ENCODE measurements at regions not wholly inside any gene's neighbourhood (a gene's known extent, or its start where the extent isn't known, plus 50 kb on each side); places are given as distances from the start of the nearest gene placed in this dataset.

DNA sequence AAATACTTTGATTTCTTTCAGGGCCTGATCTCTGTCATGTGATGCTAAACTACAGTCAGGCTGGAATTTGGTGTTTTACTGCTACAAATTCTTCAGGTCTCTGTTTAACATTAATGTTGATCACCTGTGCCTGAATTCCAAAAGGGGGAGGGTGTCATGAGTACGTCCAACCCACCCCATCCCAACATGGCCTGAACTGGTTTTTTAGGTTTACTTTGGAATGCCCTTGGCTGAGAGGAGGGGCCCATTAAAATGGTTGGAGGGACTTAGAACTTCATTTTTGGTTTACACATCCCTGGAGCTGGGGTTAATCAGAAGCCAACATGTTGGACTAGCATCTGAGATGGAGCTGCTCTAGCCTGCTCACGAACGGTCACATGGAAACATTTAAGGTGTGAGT lies 60.8 kb upstream of the CFAP46 start:
- DNase-seq (ENCODE audit: low read depth, low spot score): no peak
- Histone ChIP-seq H3K27ac (no peak overlapping the region), H3K9me3 (ENCODE audit: low read depth, low read length) (no peaks in the 10 kb centered on the region), H3K4me3 (no peak overlapping the region), H3K9ac (ENCODE audit: insufficient read length) (no peak overlapping the region), H3K36me3 (ENCODE audit: insufficient read depth, low read length) (no peaks in the 10 kb centered on the region)
- TF ChIP-seq FOXP2 (optimal IDR thresholded peaks at IDR 0.05; ENCODE audit: control extremely low read depth, extremely low read length, insufficient read depth): no peak
- TF ChIP-seq EZH2 (IDR thresholded peaks at IDR 0.05): no peak
- TF ChIP-seq POLR2AphosphoS5 (IDR thresholded peaks at IDR 0.05; ENCODE audit: borderline replicate concordance, low read depth, low read length): no peak

DNA sequence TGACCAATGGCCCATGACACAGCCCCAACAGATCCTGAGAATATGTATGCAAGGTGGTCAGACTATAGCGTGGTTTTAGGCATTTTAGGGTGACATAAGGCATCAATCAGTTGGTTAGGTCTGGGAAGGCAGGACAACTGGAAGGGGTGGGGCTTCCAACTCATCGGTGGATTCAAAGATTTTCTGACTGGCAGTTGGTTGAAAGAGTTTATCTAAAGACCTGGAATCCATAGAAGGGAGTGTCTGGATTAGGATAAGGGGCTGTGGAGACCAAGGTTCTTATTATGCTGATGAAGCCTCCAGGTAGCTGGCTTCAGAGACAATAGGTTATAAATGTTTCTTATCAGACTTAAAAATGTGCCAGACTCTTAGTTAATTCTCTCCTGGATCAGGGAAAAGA lies 60.3 kb upstream of the CFAP46 start:
- no peak for DNase-seq (ENCODE audit: low read depth, low spot score)
- H3K9ac ChIP-seq (ENCODE audit: insufficient read length): no peak overlapping the region

DNA sequence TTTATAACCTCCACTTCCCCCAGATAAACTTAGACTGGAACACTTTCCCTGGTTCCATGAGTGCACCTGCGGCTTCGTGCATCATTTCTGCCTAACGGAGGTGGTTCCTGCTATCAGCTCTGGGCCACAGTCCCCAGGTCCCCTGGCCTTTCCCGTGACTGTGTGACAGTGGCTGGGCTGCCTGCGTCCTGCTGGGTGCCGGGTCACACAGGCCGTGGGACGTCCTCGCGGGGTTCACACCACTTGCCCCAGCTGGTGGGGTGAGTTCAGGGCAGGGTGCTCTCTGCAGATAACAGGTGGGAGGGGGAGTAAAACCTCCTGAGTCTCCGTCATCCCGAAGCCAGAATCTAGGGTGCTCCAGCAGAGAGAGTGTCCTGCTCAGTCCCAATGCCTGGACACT lies 58.7 kb upstream of the CFAP46 start:
- Histone ChIP-seq H3K9ac (ENCODE audit: insufficient read length) (no peak overlapping the region), H3K27ac (no peak overlapping the region), H3K4me3 (no peak overlapping the region), H3K36me3 (ENCODE audit: insufficient read depth, low read length) (no peaks in the 10 kb centered on the region), H3K9me3 (ENCODE audit: low read depth, low read length) (no peaks in the 10 kb centered on the region)
- TF ChIP-seq POLR2AphosphoS5 (IDR thresholded peaks at IDR 0.05; ENCODE audit: borderline replicate concordance, low read depth, low read length) (no peak), FOXP2 (optimal IDR thresholded peaks at IDR 0.05; ENCODE audit: control extremely low read depth, extremely low read length, insufficient read depth) (no peak), EZH2 (IDR thresholded peaks at IDR 0.05) (no peak)
- DNase-seq (ENCODE audit: low read depth, low spot score): no peak

More for the DNA sequence above, 60.3 kb upstream of the CFAP46 start:
- no peak overlapping the region for H3K27ac ChIP-seq
- TF ChIP-seq EZH2 (IDR thresholded peaks at IDR 0.05): no peak
- no peak for TF ChIP-seq FOXP2 (optimal IDR thresholded peaks at IDR 0.05; ENCODE audit: control extremely low read depth, extremely low read length, insufficient read depth)
- H3K4me3 ChIP-seq: no peak overlapping the region
- H3K9me3 ChIP-seq (ENCODE audit: low read depth, low read length): no peaks in the 10 kb centered on the region
- H3K36me3 ChIP-seq (ENCODE audit: insufficient read depth, low read length): no peaks in the 10 kb centered on the region

GRCh38 chr10:133000648-133001047 lies 58.3 kb upstream of the CFAP46 start:
- no peak for DNase-seq (ENCODE audit: low read depth, low spot score)
- no peaks in the 10 kb centered on the region for H3K36me3 ChIP-seq (ENCODE audit: insufficient read depth, low read length)
- no peak overlapping the region for H3K4me3 ChIP-seq
- H3K9me3 ChIP-seq (ENCODE audit: low read depth, low read length): no peaks in the 10 kb centered on the region
- H3K9ac ChIP-seq (ENCODE audit: insufficient read length): no peak overlapping the region
- TF ChIP-seq EZH2 (IDR thresholded peaks at IDR 0.05): no peak
- no peak for TF ChIP-seq FOXP2 (optimal IDR thresholded peaks at IDR 0.05; ENCODE audit: control extremely low read depth, extremely low read length, insufficient read depth)
- TF ChIP-seq POLR2AphosphoS5 (IDR thresholded peaks at IDR 0.05; ENCODE audit: borderline replicate concordance, low read depth, low read length): no peak
- no peak overlapping the region for H3K27ac ChIP-seq

- TF ChIP-seq EZH2 (IDR thresholded peaks at IDR 0.05): no peak
- TF ChIP-seq FOXP2 (optimal IDR thresholded peaks at IDR 0.05; ENCODE audit: control extremely low read depth, extremely low read length, insufficient read depth): no peak
- no peak for TF ChIP-seq POLR2AphosphoS5 (IDR thresholded peaks at IDR 0.05; ENCODE audit: borderline replicate concordance, low read depth, low read length)
- H3K27ac ChIP-seq: no peak overlapping the region
- H3K4me3 ChIP-seq: no peak overlapping the region
Observed at GRCh38 chr10:132997517-132998265, 55.3 kb upstream of the CFAP46 start.

DNA sequence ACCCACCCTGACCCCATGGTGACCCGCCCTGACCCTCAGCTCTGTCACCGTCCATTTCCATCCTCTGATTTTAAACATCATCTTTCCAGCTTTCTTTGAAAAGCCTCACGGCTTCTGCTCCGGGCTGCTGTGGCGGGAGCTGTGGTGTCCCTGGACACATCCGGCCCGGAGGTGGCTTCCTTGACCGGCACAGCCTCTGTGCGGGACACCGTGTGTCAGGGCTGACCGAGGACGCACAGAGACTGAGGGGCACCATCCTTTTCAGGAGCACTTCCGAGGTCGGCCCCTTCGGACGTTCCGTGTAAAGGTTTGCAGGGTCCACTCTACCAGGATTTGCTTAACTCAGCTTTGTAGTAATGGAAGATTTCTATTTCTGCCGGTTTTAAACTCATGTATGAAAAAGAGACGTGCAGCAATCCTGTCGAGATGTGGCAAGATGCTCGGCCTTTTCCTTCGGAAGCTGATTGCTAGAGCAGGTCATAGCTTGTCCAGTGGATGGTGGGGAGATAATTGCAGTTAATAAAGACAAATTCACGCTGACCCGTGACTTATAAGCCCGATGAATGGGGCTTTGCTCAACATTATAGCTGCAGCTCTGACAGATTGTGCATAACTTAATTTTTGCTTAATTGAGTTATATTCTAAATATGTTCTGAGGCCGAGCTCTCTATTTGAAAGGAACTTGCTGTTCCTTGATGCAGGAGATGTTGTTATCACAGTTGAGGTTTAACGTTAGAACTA lies 54.4 kb upstream of the CFAP46 start:
- Histone ChIP-seq H3K36me3 (ENCODE audit: insufficient read depth, low read length) (no peaks in the 10 kb centered on the region), H3K9ac (ENCODE audit: insufficient read length) (no peak overlapping the region), H3K4me3 (no peak overlapping the region), H3K9me3 (ENCODE audit: low read depth, low read length) (no peaks in the 10 kb centered on the region), H3K27ac (no peak overlapping the region)
- DNase-seq (ENCODE audit: low read depth, low spot score): no peak
- TF ChIP-seq EZH2 (IDR thresholded peaks at IDR 0.05): no peak
- TF ChIP-seq FOXP2 (optimal IDR thresholded peaks at IDR 0.05; ENCODE audit: control extremely low read depth, extremely low read length, insufficient read depth): no peak
- TF ChIP-seq POLR2AphosphoS5 (IDR thresholded peaks at IDR 0.05; ENCODE audit: borderline replicate concordance, low read depth, low read length): no peak

More at GRCh38 chr10:132997517-132998265, 55.3 kb upstream of the CFAP46 start:
- no peaks in the 10 kb centered on the region for H3K36me3 ChIP-seq (ENCODE audit: insufficient read depth, low read length)
- no peak overlapping the region for H3K9ac ChIP-seq (ENCODE audit: insufficient read length)
- no peaks in the 10 kb centered on the region for H3K9me3 ChIP-seq (ENCODE audit: low read depth, low read length)
- no peak for DNase-seq (ENCODE audit: low read depth, low spot score)

DNA sequence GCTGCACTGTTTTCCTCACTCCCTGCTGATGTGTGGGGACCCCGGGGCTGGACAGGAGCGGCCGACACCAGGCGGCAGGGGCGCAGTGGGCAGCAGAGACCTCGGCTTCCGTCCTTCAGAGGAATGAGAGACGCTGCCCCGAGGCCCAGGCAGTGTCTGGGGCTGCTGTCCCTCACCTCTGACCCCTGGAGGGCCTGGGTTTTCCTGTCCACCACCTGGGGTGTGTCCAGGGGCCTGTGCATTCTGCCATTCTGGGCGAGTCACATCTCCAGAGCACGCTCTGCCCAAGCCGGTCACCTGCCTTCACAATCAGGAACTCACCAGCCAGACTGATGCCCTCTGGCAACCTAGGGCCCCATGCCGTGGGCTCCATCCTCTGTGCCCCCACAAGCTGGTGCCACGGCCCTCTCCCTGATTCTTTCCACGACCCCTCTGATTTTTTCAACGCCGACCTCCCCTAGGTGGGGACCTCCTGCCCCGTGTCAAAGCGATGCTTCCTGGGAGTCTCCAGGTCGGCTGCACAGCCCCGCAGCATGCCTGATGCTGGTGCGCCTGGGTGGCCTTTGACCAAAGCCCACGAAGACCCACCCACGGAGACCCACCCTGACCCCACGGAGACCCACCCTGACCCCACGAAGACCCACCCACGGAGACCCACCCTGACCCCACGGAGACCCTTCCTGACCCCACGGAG lies 53.7 kb upstream of the CFAP46 start:
- H3K27ac ChIP-seq: no peak overlapping the region
- no peaks in the 10 kb centered on the region for H3K36me3 ChIP-seq (ENCODE audit: insufficient read depth, low read length)
- H3K9ac ChIP-seq (ENCODE audit: insufficient read length): no peak overlapping the region
- no peaks in the 10 kb centered on the region for H3K9me3 ChIP-seq (ENCODE audit: low read depth, low read length)
- DNase-seq (ENCODE audit: low read depth, low spot score): no peak
- TF ChIP-seq EZH2 (IDR thresholded peaks at IDR 0.05) (no peak), POLR2AphosphoS5 (IDR thresholded peaks at IDR 0.05; ENCODE audit: borderline replicate concordance, low read depth, low read length) (no peak), FOXP2 (optimal IDR thresholded peaks at IDR 0.05; ENCODE audit: control extremely low read depth, extremely low read length, insufficient read depth) (no peak)
- no peak overlapping the region for H3K4me3 ChIP-seq

DNA sequence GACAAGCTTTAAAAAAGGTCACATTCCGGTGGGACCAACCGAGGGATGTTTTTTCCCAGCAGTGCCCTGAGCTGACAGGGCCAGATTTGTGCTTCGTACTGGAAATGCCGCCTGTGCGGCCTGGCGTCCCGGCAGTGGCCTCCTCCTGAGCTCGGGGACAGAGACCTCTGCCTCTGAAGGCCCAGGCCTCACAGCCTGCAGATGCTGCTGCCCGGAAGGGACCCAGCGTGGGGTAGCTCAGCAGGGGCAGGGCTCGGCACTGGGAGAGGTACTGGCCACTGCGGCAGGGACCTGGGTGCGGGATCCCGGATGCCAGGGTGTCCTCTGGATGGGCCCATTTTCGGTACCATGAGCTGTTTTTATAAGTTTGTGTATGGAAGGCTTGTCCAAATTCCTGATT lies 52.4 kb upstream of the CFAP46 start:
- H3K27ac ChIP-seq: no peak overlapping the region
- H3K4me3 ChIP-seq: no peak overlapping the region
- H3K9ac ChIP-seq (ENCODE audit: insufficient read length): no peak overlapping the region
- H3K9me3 ChIP-seq (ENCODE audit: low read depth, low read length): no peaks in the 10 kb centered on the region
- no peaks in the 10 kb centered on the region for H3K36me3 ChIP-seq (ENCODE audit: insufficient read depth, low read length)
- TF ChIP-seq EZH2 (IDR thresholded peaks at IDR 0.05) (no peak), FOXP2 (optimal IDR thresholded peaks at IDR 0.05; ENCODE audit: control extremely low read depth, extremely low read length, insufficient read depth) (no peak), POLR2AphosphoS5 (IDR thresholded peaks at IDR 0.05; ENCODE audit: borderline replicate concordance, low read depth, low read length) (no peak)
- DNase-seq (ENCODE audit: low read depth, low spot score): no peak

Measured in SK-N-MC (cell line).